Uterus (tissue), 3 donors: ENCODE measurements at regions not wholly inside any gene's neighbourhood (a gene's known extent, or its start where the extent isn't known, plus 50 kb on each side); places are given as distances from the start of the nearest gene placed in this dataset.

ENCODE experiments used
- DNase-seq, 2 donors: peaks; one replicate each; pipeline ENCODE4 v3.0.0-alpha.2; 2019 to 2020
- H3K27ac ChIP-seq, 2 donors: fragments of 200-600 bp; sonication (generic); 1 replicate in 1 of 2; 2 replicates in 1 of 2; pipeline ENCODE4 v1.5.1; 2016 to 2018
- H3K27me3 ChIP-seq, 2 donors: fragments of 200-600 bp; sonication (generic); one replicate each; pipeline ENCODE4 v1.5.1; 2018 to 2019; ENCODE audit warnings: control low read depth in 1 of 2
- H3K36me3 ChIP-seq, 2 donors: fragments of 200-600 bp; sonication (generic); one replicate each; pipeline ENCODE4 v1.5.1; 2019; ENCODE audit warnings: control low read depth in 1 of 2
- H3K4me1 ChIP-seq, 2 donors: fragments of 200-600 bp; sonication (generic); one replicate each; pipeline ENCODE4 v1.5.1; 2018 to 2019; ENCODE audit warnings: control low read depth in 1 of 2
- H3K4me3 ChIP-seq, 2 donors: fragments of 200-600 bp; sonication (generic); 1 replicate in 1 of 2; 2 replicates in 1 of 2; pipeline ENCODE4 v1.5.1; 2018 to 2019; ENCODE audit warnings: mild to moderate bottlenecking in 1 of 2
- H3K9me3 ChIP-seq, 2 donors: fragments of 200-600 bp; sonication (generic); one replicate each; pipeline ENCODE4 v1.5.1; 2019; ENCODE audit warnings: control low read depth in 1 of 2
- CTCF ChIP-seq, 4 experiments: fragments of 200-600 bp in 2 of 4; fragments of 450-650 bp in 2 of 4; sonication (generic) in 2 of 4; IDR thresholded peaks; one replicate each; pipeline ENCODE4 v1.5.1; 2016 to 2019; ENCODE audit warnings: antibody characterized with exemption in 4 of 4, mild to moderate bottlenecking in 2 of 4, moderate library complexity in 1 of 4
- POLR2A ChIP-seq, 2 donors: fragments of 450-650 bp; IDR thresholded peaks; one replicate each; pipeline ENCODE4 v1.6.1; 2016; ENCODE audit warnings: antibody characterized with exemption in 2 of 2, mild to moderate bottlenecking in 1 of 2, moderate library complexity in 1 of 2
- intact Hi-C: fragments of 100-400 bp; cut with DNase I; formaldehyde crosslinking; loops from one replicate; pipeline ENCODE4 v1.15.1; 2023; ENCODE audit warnings: low total_unique reads
- donor health status: DM: yes; HTN: yes; CAD: no.

GRCh38 chr13:90416519-90416918 is 931.0 kb upstream of the MIR17HG start:
- Histone ChIP-seq H3K9me3 (no peaks in the 10 kb centered on the region), H3K36me3 (no peaks in the 10 kb centered on the region), H3K4me1 (no peaks in the 10 kb centered on the region), H3K4me3 (no peak overlapping the region), H3K27ac (no peak overlapping the region), H3K27me3 (no peaks in the 10 kb centered on the region)
- DNase-seq, result no peak
- intact Hi-C loops, result no loop called here
- TF ChIP-seq POLR2A (IDR thresholded peaks at IDR 0.05), result no peak
- no peak for TF ChIP-seq CTCF (IDR thresholded peaks at IDR 0.05)

GRCh38 chr13:90416938-90417337 is 930.5 kb upstream of the MIR17HG start:
- no peaks in the 10 kb centered on the region for H3K27me3 ChIP-seq
- no peak for DNase-seq
- H3K36me3 ChIP-seq, result no peaks in the 10 kb centered on the region
- H3K27ac ChIP-seq, result no peak overlapping the region
- no peaks in the 10 kb centered on the region for H3K9me3 ChIP-seq
- no peaks in the 10 kb centered on the region for H3K4me1 ChIP-seq
- intact Hi-C loops, result no loop called here
- TF ChIP-seq POLR2A (IDR thresholded peaks at IDR 0.05), result no peak
- TF ChIP-seq CTCF (IDR thresholded peaks at IDR 0.05), result no peak
- H3K4me3 ChIP-seq, result no peak overlapping the region

- no peak for DNase-seq
- no peak overlapping the region for H3K27ac ChIP-seq
- TF ChIP-seq CTCF (IDR thresholded peaks at IDR 0.05) (no peak), POLR2A (IDR thresholded peaks at IDR 0.05) (no peak)
- no peak overlapping the region for H3K4me3 ChIP-seq
- intact Hi-C loops, result no loop called here
- no peaks in the 10 kb centered on the region for H3K4me1 ChIP-seq
- no peaks in the 10 kb centered on the region for H3K36me3 ChIP-seq
- no peaks in the 10 kb centered on the region for H3K9me3 ChIP-seq
- no peaks in the 10 kb centered on the region for H3K27me3 ChIP-seq
Observed at GRCh38 chr13:90420683-90421082, 926.8 kb upstream of the MIR17HG start.

GRCh38 chr13:90427322-90428272 is 919.9 kb upstream of the MIR17HG start:
- H3K27me3 ChIP-seq, result no peaks in the 10 kb centered on the region
- H3K9me3 ChIP-seq, result no peaks in the 10 kb centered on the region
- H3K27ac ChIP-seq, result no peak overlapping the region
- H3K4me1 ChIP-seq, result no peaks in the 10 kb centered on the region
- no peaks in the 10 kb centered on the region for H3K36me3 ChIP-seq
- no peak for DNase-seq
- intact Hi-C loops, result no loop called here
- no peak for TF ChIP-seq CTCF (IDR thresholded peaks at IDR 0.05)
- no peak overlapping the region for H3K4me3 ChIP-seq

- Histone ChIP-seq H3K4me1 (no peaks in the 10 kb centered on the region), H3K27me3 (no peaks in the 10 kb centered on the region), H3K27ac (no peak overlapping the region), H3K9me3 (no peaks in the 10 kb centered on the region), H3K36me3 (no peaks in the 10 kb centered on the region), H3K4me3 (no peak overlapping the region)
- DNase-seq, result no peak
- TF ChIP-seq CTCF (IDR thresholded peaks at IDR 0.05) (no peak), POLR2A (IDR thresholded peaks at IDR 0.05) (no peak)
- intact Hi-C loops, result no loop called here
Observed at GRCh38 chr13:90428522-90429210, 918.8 kb upstream of the MIR17HG start.
